HEK293T (cell line): ENCODE measurements at regions not wholly inside any gene's neighbourhood (a gene's known extent, or its start where the extent isn't known, plus 50 kb on each side); places are given as distances from the start of the nearest gene placed in this dataset.

Source experiments
- ARNT ChIP-seq: fragments of 450-650 bp; IDR thresholded peaks from 2 replicates; pipeline ENCODE4 v1.6.1; 2017; ENCODE audit warnings: mild to moderate bottlenecking
- BHLHE40 ChIP-seq: fragments of 450-650 bp; IDR thresholded peaks from 2 replicates; pipeline ENCODE4 v1.6.1; 2016; ENCODE audit warnings: mild to moderate bottlenecking, moderate library complexity, borderline replicate concordance
- CTBP1 ChIP-seq: fragments of 450-650 bp; IDR thresholded peaks from 2 replicates; pipeline ENCODE4 v1.6.1; 2016; ENCODE audit warnings: borderline replicate concordance
- ELF4 ChIP-seq: fragments of 450-650 bp; IDR thresholded peaks from 2 replicates; pipeline ENCODE4 v1.6.1; 2017; ENCODE audit warnings: antibody characterized with exemption
- FOXA1 ChIP-seq: fragments of 450-650 bp; IDR thresholded peaks from 2 replicates; pipeline ENCODE4 v1.6.1; 2016; ENCODE audit warnings: mild to moderate bottlenecking
- FOXK2 ChIP-seq: fragments of 450-650 bp; IDR thresholded peaks from 2 replicates; pipeline ENCODE4 v1.6.1; 2016; ENCODE audit warnings: mild to moderate bottlenecking
- FOXM1 ChIP-seq: fragments of 450-650 bp; IDR thresholded peaks from 2 replicates; pipeline ENCODE4 v1.6.1; 2017; ENCODE audit warnings: mild to moderate bottlenecking, borderline replicate concordance
- NFRKB ChIP-seq: fragments of 450-650 bp; IDR thresholded peaks from 2 replicates; pipeline ENCODE4 v1.6.1; 2016; ENCODE audit warnings: mild to moderate bottlenecking, moderate library complexity
- SP1 ChIP-seq: fragments of 450-650 bp; IDR thresholded peaks from 2 replicates; pipeline ENCODE4 v1.6.1; 2017
- SUZ12 ChIP-seq: fragments of 450-650 bp; IDR thresholded peaks from 2 replicates; pipeline ENCODE4 v1.6.1; 2016; ENCODE audit warnings: mild to moderate bottlenecking
- TARDBP ChIP-seq: fragments of 450-650 bp; IDR thresholded peaks from 2 replicates; pipeline ENCODE4 v1.6.1; 2016
- ZNF384 ChIP-seq: fragments of 450-650 bp; IDR thresholded peaks from 2 replicates; pipeline ENCODE4 v1.6.1; 2016
- TF ChIP-seq, protein P1 (sequence below): fragments of 450-650 bp; IDR thresholded peaks from 2 replicates; pipeline ENCODE4 v1.6.1; 2016

DNA sequence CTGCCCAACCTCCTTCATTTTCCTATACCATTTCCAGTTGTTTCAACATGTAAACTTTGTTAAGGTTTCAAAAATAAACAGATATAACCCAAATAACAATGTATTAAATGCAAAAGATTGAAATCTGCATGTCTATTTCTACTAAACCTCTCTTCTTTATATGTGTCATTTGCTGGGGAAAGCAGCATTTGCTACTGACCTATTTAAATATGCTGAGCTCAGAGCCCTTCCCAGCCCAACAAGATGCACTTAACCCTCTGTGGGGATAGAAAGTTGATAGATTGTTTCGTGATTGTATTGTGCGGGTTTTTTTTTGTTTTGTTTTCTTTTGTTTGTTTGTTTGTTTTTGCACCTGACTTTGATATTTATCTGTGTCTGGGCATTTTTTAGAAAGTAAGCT lies 139.5 kb downstream of the UCHL1 start:
- TF ChIP-seq SUZ12 (no peak), FOXK2 (no peak), SP1 (no peak), ELF4 (no peak), FOXA1 (no peak), FOXM1 (no peak), BHLHE40 (no peak), NFRKB (no peak), ARNT (no peak), TARDBP (no peak), ZNF384 (no peak), CTBP1 (no peak)
- TF ChIP-seq, protein P1, sequence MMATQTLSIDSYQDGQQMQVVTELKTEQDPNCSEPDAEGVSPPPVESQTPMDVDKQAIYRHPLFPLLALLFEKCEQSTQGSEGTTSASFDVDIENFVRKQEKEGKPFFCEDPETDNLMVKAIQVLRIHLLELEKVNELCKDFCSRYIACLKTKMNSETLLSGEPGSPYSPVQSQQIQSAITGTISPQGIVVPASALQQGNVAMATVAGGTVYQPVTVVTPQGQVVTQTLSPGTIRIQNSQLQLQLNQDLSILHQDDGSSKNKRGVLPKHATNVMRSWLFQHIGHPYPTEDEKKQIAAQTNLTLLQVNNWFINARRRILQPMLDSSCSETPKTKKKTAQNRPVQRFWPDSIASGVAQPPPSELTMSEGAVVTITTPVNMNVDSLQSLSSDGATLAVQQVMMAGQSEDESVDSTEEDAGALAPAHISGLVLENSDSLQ, result no peak
